OCI-LY3 (cell line): ENCODE measurements at regions not wholly inside any gene's neighbourhood (a gene's known extent, or its start where the extent isn't known, plus 50 kb on each side); places are given as distances from the start of the nearest gene placed in this dataset.

ENCODE experiments used
- EZH2phosphoT487 ChIP-seq: fragments of 200-600 bp; shearing (Covaris generic); IDR thresholded peaks from 2 replicates; pipeline ENCODE4 v1.6.1; 2018; ENCODE audit warnings: antibody characterized with exemption, mixed run types, low read depth
- TF ChIP-seq, protein P1 (sequence below): fragments of 200-600, 300-600 bp; sonication (generic); IDR thresholded peaks from 2 replicates; pipeline ENCODE4 v1.5.1; 2014; ENCODE audit warnings: antibody characterized with exemption, low read length, low read depth

DNA sequence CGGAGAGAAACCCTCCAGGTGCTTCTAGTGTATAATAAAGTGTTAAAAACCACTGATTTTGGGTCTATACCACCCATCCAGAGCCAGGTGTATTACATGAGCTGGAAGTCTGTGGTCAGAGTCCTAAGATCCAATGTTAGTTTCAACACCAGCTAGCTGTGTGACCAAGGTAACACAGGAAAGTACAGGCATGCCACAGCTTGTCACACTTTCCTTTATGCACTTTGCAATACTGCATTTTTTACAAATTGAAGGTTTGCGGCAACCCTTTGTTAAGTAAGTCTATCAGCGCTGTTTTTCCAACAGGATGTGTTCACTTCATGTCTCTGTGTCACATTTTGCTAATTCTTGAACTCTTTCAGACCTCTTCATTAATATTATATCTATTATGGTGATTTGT lies 201.3 kb upstream of the PRICKLE2 start:
- TF ChIP-seq, protein P1, sequence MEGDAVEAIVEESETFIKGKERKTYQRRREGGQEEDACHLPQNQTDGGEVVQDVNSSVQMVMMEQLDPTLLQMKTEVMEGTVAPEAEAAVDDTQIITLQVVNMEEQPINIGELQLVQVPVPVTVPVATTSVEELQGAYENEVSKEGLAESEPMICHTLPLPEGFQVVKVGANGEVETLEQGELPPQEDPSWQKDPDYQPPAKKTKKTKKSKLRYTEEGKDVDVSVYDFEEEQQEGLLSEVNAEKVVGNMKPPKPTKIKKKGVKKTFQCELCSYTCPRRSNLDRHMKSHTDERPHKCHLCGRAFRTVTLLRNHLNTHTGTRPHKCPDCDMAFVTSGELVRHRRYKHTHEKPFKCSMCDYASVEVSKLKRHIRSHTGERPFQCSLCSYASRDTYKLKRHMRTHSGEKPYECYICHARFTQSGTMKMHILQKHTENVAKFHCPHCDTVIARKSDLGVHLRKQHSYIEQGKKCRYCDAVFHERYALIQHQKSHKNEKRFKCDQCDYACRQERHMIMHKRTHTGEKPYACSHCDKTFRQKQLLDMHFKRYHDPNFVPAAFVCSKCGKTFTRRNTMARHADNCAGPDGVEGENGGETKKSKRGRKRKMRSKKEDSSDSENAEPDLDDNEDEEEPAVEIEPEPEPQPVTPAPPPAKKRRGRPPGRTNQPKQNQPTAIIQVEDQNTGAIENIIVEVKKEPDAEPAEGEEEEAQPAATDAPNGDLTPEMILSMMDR: no peak
- no peak for TF ChIP-seq EZH2phosphoT487
